ENCODE measurements at regions not wholly inside any gene's neighbourhood (a gene's known extent, or its start where the extent isn't known, plus 50 kb on each side); places are given as distances from the start of the nearest gene placed in this dataset.

DNA sequence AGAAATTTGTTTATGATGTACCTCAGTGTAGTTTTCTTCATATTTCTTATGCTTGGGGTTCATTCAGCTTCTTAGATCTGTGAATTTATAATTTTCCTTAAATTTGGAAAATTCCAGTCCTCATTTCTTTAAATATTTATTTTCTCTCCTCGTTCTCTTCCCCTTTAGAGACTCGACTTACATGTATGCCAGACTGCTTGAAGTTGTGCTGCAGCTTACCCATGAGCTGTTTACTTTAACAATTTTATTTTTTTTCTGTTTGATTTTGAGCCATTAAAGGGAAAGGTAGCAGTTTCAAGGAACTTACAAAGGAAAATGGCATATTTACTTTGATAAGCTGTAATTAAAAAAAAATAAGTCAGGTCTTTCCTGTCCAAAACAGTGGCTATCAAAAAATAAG is 123.0 kb upstream of the ZNF32 start:
- no peak for DNase-seq
- H3K9me3 ChIP-seq (replicated peaks; ENCODE audit: control insufficient read depth, low read depth, low read length) = no peaks in the 10 kb centered on the region
- no peaks in the 10 kb centered on the region for H3K27me3 ChIP-seq (ENCODE audit: control insufficient read depth, insufficient read depth, low read length)
- no peak overlapping the region for H3K27ac ChIP-seq (ENCODE audit: low read length)
- no peak overlapping the region for H3K4me3 ChIP-seq (ENCODE audit: low read length)
- H3K4me1 ChIP-seq (ENCODE audit: control insufficient read depth, insufficient read depth, low read length) = no peaks in the 10 kb centered on the region
- no peaks in the 10 kb centered on the region for H3K36me3 ChIP-seq (ENCODE audit: control insufficient read depth, insufficient read depth, low read length)
- WGBS (ENCODE audit: insufficient coverage) = no CpG with 5 or more reads among the region's 2 CpGs

DNA sequence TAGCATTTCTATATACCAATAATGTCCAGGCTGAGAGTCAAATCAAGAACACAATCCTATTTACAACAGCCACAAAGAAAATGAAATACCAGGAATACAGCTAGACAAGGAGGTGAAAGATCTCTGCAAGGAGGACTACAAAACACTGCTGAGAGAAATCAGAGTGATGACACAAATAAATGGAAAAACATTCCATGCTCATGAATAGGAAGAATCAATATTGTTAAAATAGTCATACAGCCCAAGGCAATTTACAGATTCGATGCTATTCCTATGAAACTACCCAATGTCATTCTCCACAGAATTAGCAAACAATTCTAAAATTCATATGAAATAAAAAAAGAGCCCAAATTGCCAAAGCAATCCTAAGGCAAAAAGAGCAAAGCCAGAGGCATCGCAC is 116.8 kb upstream of the ZNF32 start:
- WGBS (ENCODE audit: insufficient coverage) = no CpG with 5 or more reads among the region's 2 CpGs

DNA sequence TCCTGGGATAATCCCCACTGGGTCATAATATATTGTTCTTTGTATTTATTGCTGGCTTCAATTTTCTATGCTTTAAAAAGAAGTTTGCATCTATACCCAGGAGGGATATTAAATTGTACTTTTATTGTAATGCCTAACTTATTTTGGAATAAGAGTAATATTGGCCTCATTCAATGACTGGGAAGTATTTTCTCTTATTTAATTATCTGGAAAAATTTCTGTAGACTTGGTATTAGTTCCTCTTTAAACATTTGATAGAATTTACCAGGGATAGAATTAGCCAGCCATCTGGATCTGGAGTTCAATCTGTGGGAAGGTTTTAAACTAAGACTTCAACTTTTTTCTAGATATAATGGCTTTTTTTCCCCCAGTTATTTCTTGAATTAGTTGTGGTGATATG is 115.2 kb upstream of the ZNF32 start:
- no peak overlapping the region for H3K4me3 ChIP-seq (ENCODE audit: low read length)
- H3K27me3 ChIP-seq (ENCODE audit: control insufficient read depth, insufficient read depth, low read length) = peaks cover 3% of the 10 kb centered on the region
- H3K9me3 ChIP-seq (replicated peaks; ENCODE audit: control insufficient read depth, low read depth, low read length) = no peaks in the 10 kb centered on the region
- H3K27ac ChIP-seq (ENCODE audit: low read length) = no peak overlapping the region
- DNase-seq = peak; percentile 75
- H3K36me3 ChIP-seq (ENCODE audit: control insufficient read depth, insufficient read depth, low read length) = no peaks in the 10 kb centered on the region
- H3K4me1 ChIP-seq (ENCODE audit: control insufficient read depth, insufficient read depth, low read length) = no peaks in the 10 kb centered on the region

More for the DNA sequence above, 116.8 kb upstream of the ZNF32 start:
- peaks cover under 1% of the 10 kb centered on the region for H3K27me3 ChIP-seq (ENCODE audit: control insufficient read depth, insufficient read depth, low read length)
- H3K36me3 ChIP-seq (ENCODE audit: control insufficient read depth, insufficient read depth, low read length) = no peaks in the 10 kb centered on the region
- no peak for DNase-seq
- H3K9me3 ChIP-seq (replicated peaks; ENCODE audit: control insufficient read depth, low read depth, low read length) = no peaks in the 10 kb centered on the region
- H3K4me3 ChIP-seq (ENCODE audit: low read length) = no peak overlapping the region
- no peaks in the 10 kb centered on the region for H3K4me1 ChIP-seq (ENCODE audit: control insufficient read depth, insufficient read depth, low read length)
- H3K27ac ChIP-seq (ENCODE audit: low read length) = no peak overlapping the region

DNA sequence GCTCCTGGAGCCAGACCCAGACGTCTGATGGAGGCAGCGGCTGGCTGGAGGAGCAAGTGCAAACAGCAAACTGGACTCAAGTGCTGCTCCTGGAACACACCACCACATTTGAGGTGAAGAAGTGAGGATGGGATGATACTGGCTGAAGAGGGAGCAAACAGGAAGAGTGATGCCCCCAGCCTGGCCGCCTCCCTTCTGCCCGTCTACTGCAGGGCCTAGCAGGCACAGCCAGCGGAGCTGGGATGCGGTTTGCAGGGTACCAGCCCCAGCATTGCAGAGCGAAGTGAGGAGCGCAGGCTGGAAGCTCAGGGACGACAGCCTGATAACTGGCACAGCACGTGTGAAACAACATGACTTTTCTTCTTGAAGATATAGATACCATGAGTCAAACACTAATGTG is 111.8 kb upstream of the ZNF32 start:
- H3K9me3 ChIP-seq (replicated peaks; ENCODE audit: control insufficient read depth, low read depth, low read length) = no peaks in the 10 kb centered on the region
- DNase-seq = no peak
- H3K27me3 ChIP-seq (ENCODE audit: control insufficient read depth, insufficient read depth, low read length) = peaks cover 3% of the 10 kb centered on the region
- no peak overlapping the region for H3K27ac ChIP-seq (ENCODE audit: low read length)
- H3K36me3 ChIP-seq (ENCODE audit: control insufficient read depth, insufficient read depth, low read length) = no peaks in the 10 kb centered on the region
- H3K4me1 ChIP-seq (ENCODE audit: control insufficient read depth, insufficient read depth, low read length) = no peaks in the 10 kb centered on the region
- WGBS (ENCODE audit: insufficient coverage) = 87% methylated on average over 7 of the region's 10 CpGs
- H3K4me3 ChIP-seq (ENCODE audit: low read length) = no peak overlapping the region

DNA sequence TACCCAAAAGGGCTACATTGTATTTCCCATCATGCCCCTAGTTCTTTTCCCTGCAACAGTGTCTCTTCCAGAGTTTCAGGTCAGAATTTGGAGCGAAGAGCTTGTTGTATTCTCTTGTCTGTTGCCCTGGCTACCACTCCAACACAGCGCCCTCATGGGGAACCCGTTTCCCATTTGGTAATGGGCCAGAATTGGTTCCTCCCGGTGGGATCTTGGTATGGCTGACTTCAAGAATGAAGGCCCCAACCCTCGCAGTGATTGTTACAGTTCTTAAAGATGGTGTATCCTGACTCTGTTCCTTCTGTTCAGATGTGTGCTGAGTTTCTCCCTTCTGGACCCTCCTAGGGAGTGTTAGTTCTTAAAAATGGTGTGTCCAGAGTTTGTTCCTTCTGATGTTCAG is 110.5 kb upstream of the ZNF32 start:
- Histone ChIP-seq H3K36me3 (ENCODE audit: control insufficient read depth, insufficient read depth, low read length) (no peaks in the 10 kb centered on the region), H3K4me1 (ENCODE audit: control insufficient read depth, insufficient read depth, low read length) (no peaks in the 10 kb centered on the region), H3K9me3 (replicated peaks; ENCODE audit: control insufficient read depth, low read depth, low read length) (no peaks in the 10 kb centered on the region), H3K27ac (ENCODE audit: low read length) (no peak overlapping the region), H3K4me3 (ENCODE audit: low read length) (no peak overlapping the region), H3K27me3 (ENCODE audit: control insufficient read depth, insufficient read depth, low read length) (peaks cover 3% of the 10 kb centered on the region)
- no peak for DNase-seq
- WGBS (ENCODE audit: insufficient coverage) = 73% methylated on average over 3 of the region's 5 CpGs

DNA sequence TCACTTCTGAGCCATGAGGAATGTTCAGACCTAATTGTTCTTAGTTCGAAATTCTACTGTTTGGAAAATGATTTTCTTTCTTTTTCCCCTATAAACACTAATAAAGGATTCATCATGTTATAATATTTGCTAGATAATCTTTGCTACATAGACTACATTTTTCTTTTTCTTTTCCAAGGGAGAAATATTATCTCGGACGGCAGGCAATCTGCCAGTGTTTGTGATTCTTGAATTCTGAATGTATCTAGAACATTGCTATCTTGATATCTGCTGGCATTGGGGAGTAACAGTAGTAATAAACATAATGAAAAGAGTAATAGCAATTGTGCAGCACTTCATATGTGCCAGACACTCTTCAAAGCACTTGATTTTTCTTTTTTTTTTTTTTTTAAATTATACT is 107.7 kb upstream of the ZNF32 start:
- no peaks in the 10 kb centered on the region for H3K9me3 ChIP-seq (replicated peaks; ENCODE audit: control insufficient read depth, low read depth, low read length)

DNA sequence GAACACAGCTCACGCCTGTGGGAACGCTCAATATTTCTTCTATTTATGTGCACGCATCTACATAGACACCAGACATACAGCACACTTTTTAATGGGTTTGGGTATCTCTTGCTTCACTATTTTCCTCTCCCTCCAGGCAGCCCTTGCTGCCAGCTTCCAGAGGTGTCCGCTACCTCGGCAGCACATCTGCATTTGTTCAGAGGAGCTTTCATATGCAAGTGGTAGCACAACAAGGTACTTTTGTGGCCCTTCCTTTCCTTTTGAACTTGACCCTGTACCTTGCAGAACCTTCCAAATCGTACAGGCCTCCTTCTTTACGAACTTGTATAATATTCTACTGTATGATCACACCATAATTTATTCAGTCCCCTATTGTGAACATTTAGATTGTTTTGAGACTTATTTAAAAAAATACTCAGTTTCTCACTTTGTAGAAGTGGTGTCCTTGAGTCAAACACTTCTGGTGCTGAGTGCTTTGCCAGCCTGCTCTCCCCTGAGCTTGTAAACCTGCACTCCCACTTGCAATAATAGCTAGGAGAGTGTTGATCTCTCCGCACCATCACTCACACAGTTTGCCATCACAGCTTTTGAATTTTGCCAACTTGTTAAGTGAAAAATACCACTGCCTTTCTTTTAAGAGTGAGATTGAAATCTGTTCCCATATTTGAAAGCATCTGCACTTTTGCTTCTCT is 106.0 kb upstream of the ZNF32 start:
- no peak for DNase-seq
- H3K9me3 ChIP-seq (replicated peaks; ENCODE audit: control insufficient read depth, low read depth, low read length) = no peaks in the 10 kb centered on the region
- peaks cover 2% of the 10 kb centered on the region for H3K27me3 ChIP-seq (ENCODE audit: control insufficient read depth, insufficient read depth, low read length)
- peaks cover 5% of the 10 kb centered on the region for H3K4me1 ChIP-seq (ENCODE audit: control insufficient read depth, insufficient read depth, low read length)
- no peak overlapping the region for H3K4me3 ChIP-seq (ENCODE audit: low read length)
- H3K36me3 ChIP-seq (ENCODE audit: control insufficient read depth, insufficient read depth, low read length) = no peaks in the 10 kb centered on the region
- WGBS (ENCODE audit: insufficient coverage) = 76% methylated on average over 3 of the region's 8 CpGs
- H3K27ac ChIP-seq (ENCODE audit: low read length) = no peak overlapping the region

More for the DNA sequence above, 107.7 kb upstream of the ZNF32 start:
- no peak for DNase-seq
- no peak overlapping the region for H3K27ac ChIP-seq (ENCODE audit: low read length)
- H3K4me3 ChIP-seq (ENCODE audit: low read length) = no peak overlapping the region
- H3K36me3 ChIP-seq (ENCODE audit: control insufficient read depth, insufficient read depth, low read length) = no peaks in the 10 kb centered on the region
- no peaks in the 10 kb centered on the region for H3K4me1 ChIP-seq (ENCODE audit: control insufficient read depth, insufficient read depth, low read length)
- no CpG with 5 or more reads among the region's 3 CpGs for WGBS (ENCODE audit: insufficient coverage)
- peaks cover 5% of the 10 kb centered on the region for H3K27me3 ChIP-seq (ENCODE audit: control insufficient read depth, insufficient read depth, low read length)

DNA sequence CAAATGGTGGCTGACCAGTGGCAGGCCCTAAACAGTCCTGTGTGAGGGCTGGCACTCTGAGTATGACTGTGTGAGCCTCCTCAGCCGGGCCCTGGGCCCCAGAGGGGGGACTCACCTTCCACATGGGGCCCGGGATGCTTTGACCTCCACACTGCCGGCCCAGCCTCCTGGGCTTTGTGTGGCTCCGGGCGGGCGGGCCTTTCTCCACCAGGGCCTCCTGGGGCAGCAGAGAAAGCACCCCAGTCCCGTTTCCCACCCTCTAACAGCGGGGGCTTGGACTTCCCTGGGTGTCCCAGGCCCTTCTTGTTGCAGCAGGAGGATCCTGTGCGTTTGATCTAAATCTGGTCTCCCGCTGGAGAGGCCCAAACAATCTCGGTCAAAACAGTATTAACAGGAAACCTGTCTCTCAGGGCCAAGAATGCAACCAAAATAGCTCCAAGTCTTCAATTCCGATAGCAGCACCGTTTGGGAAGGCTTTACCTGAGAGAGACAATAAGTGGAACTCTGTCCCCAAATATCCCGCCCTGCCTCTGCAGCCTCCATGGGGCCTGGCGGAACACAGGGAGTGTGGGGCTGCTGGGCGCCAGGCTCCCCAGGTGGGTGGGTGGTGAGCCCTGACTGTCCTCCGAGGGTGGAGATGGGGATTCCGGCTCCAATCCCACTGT is 104.8 kb upstream of the ZNF32 start:
- WGBS (ENCODE audit: insufficient coverage) = 69% methylated on average over 18 of the region's 18 CpGs
- DNase-seq = no peak
- Histone ChIP-seq H3K27me3 (ENCODE audit: control insufficient read depth, insufficient read depth, low read length) (peaks cover 2% of the 10 kb centered on the region), H3K36me3 (ENCODE audit: control insufficient read depth, insufficient read depth, low read length) (no peaks in the 10 kb centered on the region), H3K9me3 (replicated peaks; ENCODE audit: control insufficient read depth, low read depth, low read length) (no peaks in the 10 kb centered on the region), H3K27ac (ENCODE audit: low read length) (no peak overlapping the region), H3K4me1 (ENCODE audit: control insufficient read depth, insufficient read depth, low read length) (peaks cover 17% of the 10 kb centered on the region), H3K4me3 (ENCODE audit: low read length) (no peak overlapping the region)

DNA sequence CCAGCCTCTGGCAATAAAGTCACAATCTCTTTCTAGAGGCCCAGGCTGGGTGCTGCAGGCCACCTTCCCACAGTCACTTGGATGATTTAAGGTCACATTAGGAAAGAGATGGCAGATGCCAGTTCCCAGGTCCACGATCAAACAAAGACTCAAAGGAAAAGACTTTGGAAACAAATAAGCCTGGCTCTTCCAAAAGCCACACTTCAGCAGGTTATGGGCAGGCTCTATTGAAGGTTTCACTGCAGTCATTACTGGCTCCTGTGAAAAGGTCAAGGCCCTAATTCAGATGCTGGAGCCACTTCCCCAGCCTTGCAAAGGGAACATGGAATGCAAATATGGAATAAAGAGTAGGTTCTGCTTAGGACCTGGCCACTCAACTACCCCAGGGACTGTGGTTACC is 104.0 kb upstream of the ZNF32 start:
- H3K27me3 ChIP-seq (ENCODE audit: control insufficient read depth, insufficient read depth, low read length) = peaks cover 2% of the 10 kb centered on the region
- WGBS (ENCODE audit: insufficient coverage) = 63% methylated on average over 1 of the region's 1 CpG
- H3K27ac ChIP-seq (ENCODE audit: low read length) = no peak overlapping the region
- H3K36me3 ChIP-seq (ENCODE audit: control insufficient read depth, insufficient read depth, low read length) = no peaks in the 10 kb centered on the region
- no peak for DNase-seq
- no peak overlapping the region for H3K4me3 ChIP-seq (ENCODE audit: low read length)
- H3K9me3 ChIP-seq (replicated peaks; ENCODE audit: control insufficient read depth, low read depth, low read length) = no peaks in the 10 kb centered on the region
- peaks cover 24% of the 10 kb centered on the region for H3K4me1 ChIP-seq (ENCODE audit: control insufficient read depth, insufficient read depth, low read length)

DNA sequence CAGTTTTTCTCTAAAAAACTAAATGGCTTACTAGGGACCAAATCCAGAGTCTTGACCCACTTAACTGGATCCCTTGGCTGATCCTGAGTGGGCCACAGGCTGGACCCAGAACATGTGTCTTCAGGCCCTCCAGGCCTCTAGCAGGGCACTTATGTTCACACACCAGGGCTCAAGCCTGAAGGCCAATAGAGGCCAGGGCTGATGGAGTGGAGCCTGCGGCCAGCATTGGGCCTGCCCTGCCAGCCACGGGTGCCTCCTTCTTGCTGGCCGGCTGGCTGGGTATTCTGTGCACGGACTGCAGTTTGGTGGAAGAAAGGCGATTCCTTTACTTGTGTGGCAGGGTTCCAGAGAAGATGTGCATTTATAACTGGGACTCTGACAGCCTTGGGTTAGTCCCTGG is 103.0 kb upstream of the ZNF32 start:
- peaks cover 27% of the 10 kb centered on the region for H3K4me1 ChIP-seq (ENCODE audit: control insufficient read depth, insufficient read depth, low read length)
- no peak for DNase-seq
- H3K27ac ChIP-seq (ENCODE audit: low read length) = no peak overlapping the region
- peaks cover 2% of the 10 kb centered on the region for H3K27me3 ChIP-seq (ENCODE audit: control insufficient read depth, insufficient read depth, low read length)
- H3K9me3 ChIP-seq (replicated peaks; ENCODE audit: control insufficient read depth, low read depth, low read length) = no peaks in the 10 kb centered on the region
- H3K4me3 ChIP-seq (ENCODE audit: low read length) = no peak overlapping the region
- WGBS (ENCODE audit: insufficient coverage) = 92% methylated on average over 4 of the region's 5 CpGs
- H3K36me3 ChIP-seq (ENCODE audit: control insufficient read depth, insufficient read depth, low read length) = no peaks in the 10 kb centered on the region

All from muscle of leg (tissue), 3 donors.